ENCODE measurements at regions not wholly inside any gene's neighbourhood (a gene's known extent, or its start where the extent isn't known, plus 50 kb on each side); places are given as distances from the start of the nearest gene placed in this dataset.

DNA sequence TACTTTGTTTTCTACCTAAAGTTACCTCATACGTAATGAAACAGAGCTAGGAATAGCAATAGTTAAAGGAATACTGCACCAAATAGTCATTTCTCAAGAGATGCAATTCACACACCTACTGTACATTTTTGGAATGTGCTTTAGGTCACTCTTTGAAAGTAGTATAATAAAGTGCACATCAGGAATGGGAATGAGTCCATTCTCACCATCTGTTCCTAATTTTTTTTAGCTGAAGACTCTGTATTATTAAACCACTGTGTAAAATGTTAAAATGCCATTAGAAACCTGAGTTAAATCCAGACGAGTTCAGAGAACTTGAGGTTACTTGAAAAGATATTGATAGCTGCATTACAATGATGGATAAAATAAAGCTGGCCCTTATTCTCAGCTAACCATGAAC, 51.9 kb upstream of the EPHA7 start:
- Histone ChIP-seq H3K9me3 (ENCODE audit: control insufficient read depth, low read length) (no peaks in the 10 kb centered on the region), H3K4me1 (ENCODE audit: control insufficient read depth, insufficient read depth, low read length, poor library complexity, severe bottlenecking) (no peaks in the 10 kb centered on the region), H3K27ac (ENCODE audit: low read depth, low read length, severe bottlenecking) (no peak overlapping the region), H3K4me3 (ENCODE audit: extremely low read depth, insufficient read depth, low read length, poor library complexity, severe bottlenecking) (no peak overlapping the region), H3K36me3 (ENCODE audit: control insufficient read depth, insufficient read depth, low read length) (no peaks in the 10 kb centered on the region)
- WGBS, 2 experiments (ENCODE audit: insufficient coverage in 2 of 2), result no CpG with 5 or more reads among the region's 2 CpGs

All from mesodermal cell (in vitro differentiated cells).